Mesothelial cell of epicardium (in vitro differentiated cells): ENCODE measurements at regions not wholly inside any gene's neighbourhood (a gene's known extent, or its start where the extent isn't known, plus 50 kb on each side); places are given as distances from the start of the nearest gene placed in this dataset.

Experiments
- DNase-seq, 2 experiments: peaks; one replicate each; pipeline ENCODE4 v3.0.0; 2021; ENCODE audit warnings: low spot score in 2 of 2; ENCODE audit not compliant: unreplicated experiment in 2 of 2
- H3K27ac Mint-ChIP-seq: 2 replicates; pipeline ENCODE4 v1.8.0; 2021; ENCODE audit warnings: mixed read lengths
- H3K27me3 Mint-ChIP-seq: 2 replicates; pipeline ENCODE4 v1.8.0; 2021; ENCODE audit warnings: low read depth, mixed read lengths
- H3K36me3 Mint-ChIP-seq: 2 replicates; pipeline ENCODE4 v1.8.0; 2021; ENCODE audit warnings: mixed read lengths
- H3K4me1 Mint-ChIP-seq: 2 replicates; pipeline ENCODE4 v1.8.0; 2021; ENCODE audit warnings: mixed read lengths
- H3K4me3 Mint-ChIP-seq: 2 replicates; pipeline ENCODE4 v1.8.0; 2021; ENCODE audit warnings: mild to moderate bottlenecking, moderate library complexity, mixed read lengths
- H3K9me3 Mint-ChIP-seq: 2 replicates; pipeline ENCODE4 v1.8.0; 2021; ENCODE audit warnings: mixed read lengths
- CTCF ChIP-seq: fragments of 200-600 bp; sonication (generic); IDR thresholded peaks from one replicate; pipeline ENCODE4 v1.5.0; 2021; ENCODE audit warnings: antibody characterized with exemption; ENCODE audit not compliant: unreplicated experiment

- Mint-ChIP-seq H3K27me3 (peaks cover 3% of the 10 kb centered on the region), H3K4me1 (peaks cover 40% of the 10 kb centered on the region), H3K36me3 (no peaks in the 10 kb centered on the region), H3K27ac (peak overlapping the region; percentile 92), H3K4me3 (peak overlapping the region; percentile 4), H3K9me3 (no peaks in the 10 kb centered on the region)
- no peak for TF ChIP-seq CTCF
- DNase-seq = no peak
Measured at GRCh38 chr2:12950957-12951656, 234.4 kb downstream of the TRIB2 start.

- peaks cover 3% of the 10 kb centered on the region for H3K27me3 Mint-ChIP-seq
- peak overlapping the region; percentile 4 for H3K4me3 Mint-ChIP-seq
- DNase-seq = no peak
- H3K27ac Mint-ChIP-seq = peak overlapping the region; percentile 92
- H3K36me3 Mint-ChIP-seq = no peaks in the 10 kb centered on the region
- H3K4me1 Mint-ChIP-seq = peaks cover 40% of the 10 kb centered on the region
- TF ChIP-seq CTCF = no peak
- no peaks in the 10 kb centered on the region for H3K9me3 Mint-ChIP-seq
Measured at GRCh38 chr2:12951657-12951973, 234.9 kb downstream of the TRIB2 start.

- no peak for DNase-seq
- Mint-ChIP-seq H3K36me3 (no peaks in the 10 kb centered on the region), H3K27ac (no peak overlapping the region), H3K9me3 (no peaks in the 10 kb centered on the region), H3K4me1 (peaks cover 34% of the 10 kb centered on the region), H3K4me3 (no peak overlapping the region), H3K27me3 (no peaks in the 10 kb centered on the region)
- TF ChIP-seq CTCF = no peak
Measured at GRCh38 chr2:12953596-12953995, 236.9 kb downstream of the TRIB2 start.

- H3K27me3 Mint-ChIP-seq = no peaks in the 10 kb centered on the region
Measured at GRCh38 chr2:12955864-12956263, 239.1 kb downstream of the TRIB2 start.

GRCh38 chr2:12957251-12957650, 240.5 kb downstream of the TRIB2 start:
- Mint-ChIP-seq H3K27me3 (no peaks in the 10 kb centered on the region), H3K4me3 (no peak overlapping the region), H3K9me3 (peaks cover 17% of the 10 kb centered on the region), H3K4me1 (peaks cover 9% of the 10 kb centered on the region), H3K27ac (no peak overlapping the region), H3K36me3 (peaks cover 2% of the 10 kb centered on the region)
- DNase-seq = no peak
- TF ChIP-seq CTCF = no peak

More at GRCh38 chr2:12955864-12956263, 239.1 kb downstream of the TRIB2 start:
- Mint-ChIP-seq H3K4me1 (peaks cover 20% of the 10 kb centered on the region), H3K27ac (no peak overlapping the region), H3K4me3 (no peak overlapping the region), H3K9me3 (peaks cover 17% of the 10 kb centered on the region), H3K36me3 (peaks cover 2% of the 10 kb centered on the region)
- no peak for TF ChIP-seq CTCF
- DNase-seq = no peak

GRCh38 chr2:12959935-12960334, 243.2 kb downstream of the TRIB2 start:
- peaks cover 17% of the 10 kb centered on the region for H3K9me3 Mint-ChIP-seq

More at GRCh38 chr2:12959935-12960334, 243.2 kb downstream of the TRIB2 start:
- Mint-ChIP-seq H3K27me3 (no peaks in the 10 kb centered on the region), H3K4me1 (no peaks in the 10 kb centered on the region), H3K27ac (no peak overlapping the region), H3K4me3 (no peak overlapping the region), H3K36me3 (peaks cover 2% of the 10 kb centered on the region)
- no peak for TF ChIP-seq CTCF
- DNase-seq = no peak
